GM21526 (cell line): ENCODE measurements at regions not wholly inside any gene's neighbourhood (a gene's known extent, or its start where the extent isn't known, plus 50 kb on each side); places are given as distances from the start of the nearest gene placed in this dataset.

Source experiments
- ATAC-seq: cut with Tn5 transposase; IDR thresholded peaks from one replicate; pipeline ENCODE4 v1.9.1; 2021; ENCODE audit warnings: moderate library complexity; ENCODE audit not compliant: unreplicated experiment, low FRiP score

GRCh38 chr9:108182950-108183381 lies 672.8 kb downstream of the ACTL7B start:
- ATAC-seq: peak; percentile 80

- ATAC-seq: no peak
Measured at GRCh38 chr9:108182270-108182669, 673.5 kb downstream of the ACTL7B start.

DNA sequence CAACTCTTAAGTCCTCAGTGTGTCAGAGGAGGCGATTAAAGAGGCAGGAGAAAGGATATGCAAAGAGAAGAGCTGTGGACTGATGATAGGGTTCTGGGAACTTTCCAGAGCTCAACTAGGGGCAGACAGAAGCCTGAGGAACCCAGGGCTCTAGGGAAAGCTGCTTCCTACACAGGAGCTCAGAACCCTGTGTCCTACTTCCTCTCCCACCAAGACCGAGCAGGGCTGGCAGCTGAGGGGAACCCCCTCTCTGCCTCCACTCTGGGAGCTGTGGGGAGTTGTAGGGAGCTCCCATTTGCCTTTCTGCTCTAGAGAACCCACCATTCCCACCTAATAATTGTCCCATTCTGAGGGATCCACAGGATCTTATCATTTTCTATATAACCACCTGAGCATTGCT lies 674.3 kb downstream of the ACTL7B start:
- no peak for ATAC-seq

DNA sequence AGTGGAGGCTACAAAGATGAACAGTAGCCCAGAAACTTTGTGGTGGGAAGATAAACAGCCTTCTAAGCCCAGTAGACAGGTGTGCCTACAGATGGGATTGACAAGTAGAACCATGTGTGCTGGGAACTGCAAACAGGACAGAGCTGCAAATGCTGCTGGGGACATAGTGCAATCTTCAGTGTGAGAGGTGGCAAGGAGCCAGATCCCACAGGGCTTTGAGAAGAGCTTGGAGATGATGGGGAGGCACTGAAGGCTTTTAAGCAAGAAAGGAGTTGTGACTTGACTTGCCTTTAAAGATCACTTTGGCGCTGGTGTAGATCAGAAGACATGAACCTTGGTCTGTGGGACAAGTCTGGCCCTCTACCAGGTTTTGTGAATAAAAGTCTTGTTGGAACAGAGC lies 675.2 kb downstream of the ACTL7B start:
- no peak for ATAC-seq

DNA sequence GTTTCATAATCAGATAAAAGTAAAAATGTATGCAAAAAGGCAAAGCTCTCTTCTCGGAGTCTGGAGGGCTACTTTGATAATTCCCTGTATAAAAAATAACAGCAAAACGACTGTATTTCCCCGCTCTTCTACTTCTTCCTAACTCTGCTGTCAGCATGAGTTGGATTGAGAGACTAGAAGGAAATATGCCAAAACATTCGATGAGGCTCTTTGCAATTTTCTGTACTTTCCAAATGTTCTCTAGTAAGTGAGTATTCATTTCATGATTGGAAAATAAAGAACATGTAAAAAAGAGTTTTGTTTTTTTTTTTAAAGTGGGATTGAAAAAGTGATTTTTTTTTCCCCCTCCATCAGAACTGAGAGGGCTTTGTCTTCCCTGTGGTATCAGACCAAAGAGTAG lies 677.5 kb downstream of the ACTL7B start:
- no peak for ATAC-seq

GRCh38 chr9:108168236-108168850 lies 678.8 kb upstream of the KLF4 start:
- ATAC-seq: no peak

DNA sequence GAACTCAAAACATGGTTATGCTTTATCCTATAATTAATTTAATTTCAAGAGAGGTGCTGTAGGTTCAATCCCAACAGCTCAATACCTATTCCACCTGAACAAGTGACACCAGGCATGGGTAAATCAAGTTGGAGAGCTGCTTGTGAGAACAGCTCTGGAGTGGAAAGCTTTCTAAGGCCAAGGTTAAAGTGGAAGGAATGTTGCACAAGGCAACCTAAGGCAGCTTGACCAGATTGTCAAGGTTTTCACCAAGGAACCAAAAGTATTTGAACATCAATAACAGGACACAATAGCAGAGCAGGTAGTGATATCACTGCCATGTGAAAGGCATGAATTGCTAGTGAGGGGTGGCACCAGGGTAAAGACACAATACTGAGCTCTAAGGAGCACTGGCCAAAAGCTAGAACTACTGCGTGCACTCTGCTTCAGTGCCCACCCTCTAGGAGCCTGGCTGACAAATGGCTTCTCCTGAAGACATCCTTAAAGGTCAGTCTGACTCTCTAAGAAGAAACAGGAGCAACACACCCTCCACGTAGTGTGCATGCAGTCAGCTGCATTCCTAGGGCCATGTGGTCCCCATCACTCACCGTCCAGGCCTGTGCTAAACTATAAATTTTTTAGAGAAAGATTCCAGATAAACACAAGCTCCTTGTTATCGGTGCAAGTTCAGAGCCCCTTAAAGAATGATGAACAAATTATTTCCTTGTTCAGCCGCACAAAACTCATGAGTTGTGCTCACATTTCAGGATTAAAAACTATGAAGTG lies 677.7 kb upstream of the KLF4 start:
- ATAC-seq: no peak

- no peak for ATAC-seq
Measured at GRCh38 chr9:108166519-108166918, 677.0 kb upstream of the KLF4 start.

- ATAC-seq: no peak
Measured at GRCh38 chr9:108163321-108164005, 673.9 kb upstream of the KLF4 start.

- ATAC-seq: no peak
Measured at GRCh38 chr9:108162664-108163063, 673.1 kb upstream of the KLF4 start.

DNA sequence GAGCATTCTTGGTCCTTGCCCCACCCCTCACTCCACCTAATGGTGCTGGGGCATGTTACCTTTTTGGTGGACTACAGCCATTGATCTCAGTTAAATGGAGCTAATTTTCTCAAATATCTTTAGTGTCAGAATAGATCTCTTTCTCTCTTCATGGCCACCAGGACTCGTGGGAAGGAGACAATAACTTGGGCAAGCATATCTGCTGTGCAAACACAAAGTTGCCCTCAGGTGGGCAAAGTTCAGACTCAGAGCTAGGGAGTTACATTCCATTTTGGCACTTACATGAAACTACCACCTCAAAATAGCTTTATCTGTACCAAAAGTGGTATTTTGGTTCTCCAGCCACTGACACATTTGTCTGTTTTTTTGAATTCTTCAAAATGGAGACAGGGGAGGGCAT lies 671.9 kb upstream of the KLF4 start:
- no peak for ATAC-seq

DNA sequence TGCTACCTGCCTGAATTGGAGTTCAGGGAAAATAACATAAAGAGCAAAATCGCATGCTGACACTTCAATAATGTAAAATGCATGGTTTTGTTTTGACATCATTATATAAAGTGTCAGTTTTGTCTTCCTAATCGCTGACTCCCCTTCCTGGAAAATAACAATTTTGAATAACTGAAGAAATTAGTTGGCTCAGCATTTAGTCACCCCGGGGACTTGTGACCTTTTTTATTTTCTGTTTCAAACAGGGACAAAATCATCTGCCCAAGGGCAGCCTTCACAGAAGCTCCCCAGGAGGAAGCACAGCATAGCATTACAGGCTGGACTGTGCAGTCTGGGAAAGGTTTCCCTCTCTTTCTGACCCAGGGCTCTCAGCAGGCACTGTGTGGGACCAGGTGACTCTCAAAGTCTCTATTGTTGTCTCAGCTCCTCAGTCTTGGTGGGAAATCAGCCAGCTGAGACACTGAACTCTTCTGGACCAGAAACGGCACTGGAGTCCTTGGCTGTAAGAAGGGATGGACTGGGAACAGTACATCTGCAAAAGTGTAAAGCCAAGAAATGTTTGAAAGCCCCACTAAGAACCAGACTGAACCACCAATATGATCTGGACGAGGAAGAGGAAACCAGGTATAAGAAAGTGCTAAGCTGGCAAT lies 671.3 kb upstream of the KLF4 start:
- no peak for ATAC-seq

DNA sequence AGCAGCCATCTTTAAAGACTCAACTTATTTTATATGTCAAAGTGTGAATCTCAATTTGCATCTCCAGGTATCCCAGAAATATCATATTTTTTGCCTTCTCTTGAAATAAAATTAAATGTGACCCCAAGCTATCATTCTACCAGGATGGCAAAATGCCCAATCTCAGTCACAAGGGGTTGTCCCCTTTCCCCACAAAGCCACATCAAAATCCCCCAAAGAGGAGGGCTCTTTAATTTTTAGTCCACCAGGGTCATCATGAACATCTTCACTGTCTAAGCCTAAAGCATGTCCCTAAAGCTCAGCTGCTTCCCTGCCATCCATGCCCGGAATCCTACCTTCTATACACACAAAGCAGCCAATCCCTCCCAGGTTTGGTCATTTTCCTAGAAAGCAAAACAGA lies 670.5 kb upstream of the KLF4 start:
- ATAC-seq: no peak

- no peak for ATAC-seq
Measured at GRCh38 chr9:108158236-108158995, 668.8 kb upstream of the KLF4 start.

GRCh38 chr9:108156270-108156998 lies 666.9 kb upstream of the KLF4 start:
- no peak for ATAC-seq

DNA sequence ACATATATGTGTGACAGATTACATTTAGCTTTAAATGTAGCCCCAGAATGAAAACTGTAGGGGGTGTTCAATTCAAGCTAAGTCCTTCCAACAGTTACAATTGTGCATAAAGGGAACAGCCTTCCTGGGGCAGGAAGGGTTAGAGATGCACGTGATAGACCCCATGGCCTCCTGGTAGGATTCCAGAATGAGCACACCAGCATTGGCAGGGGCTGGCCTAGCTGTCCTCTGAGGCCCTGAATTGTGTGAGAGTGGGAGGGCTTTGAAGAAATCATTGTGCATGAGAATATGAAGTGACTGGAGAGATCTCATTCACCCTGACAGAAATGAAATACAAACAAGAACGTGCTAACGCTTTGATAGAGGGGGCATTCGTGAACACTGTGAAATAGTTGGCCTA lies 663.8 kb upstream of the KLF4 start:
- ATAC-seq: no peak

DNA sequence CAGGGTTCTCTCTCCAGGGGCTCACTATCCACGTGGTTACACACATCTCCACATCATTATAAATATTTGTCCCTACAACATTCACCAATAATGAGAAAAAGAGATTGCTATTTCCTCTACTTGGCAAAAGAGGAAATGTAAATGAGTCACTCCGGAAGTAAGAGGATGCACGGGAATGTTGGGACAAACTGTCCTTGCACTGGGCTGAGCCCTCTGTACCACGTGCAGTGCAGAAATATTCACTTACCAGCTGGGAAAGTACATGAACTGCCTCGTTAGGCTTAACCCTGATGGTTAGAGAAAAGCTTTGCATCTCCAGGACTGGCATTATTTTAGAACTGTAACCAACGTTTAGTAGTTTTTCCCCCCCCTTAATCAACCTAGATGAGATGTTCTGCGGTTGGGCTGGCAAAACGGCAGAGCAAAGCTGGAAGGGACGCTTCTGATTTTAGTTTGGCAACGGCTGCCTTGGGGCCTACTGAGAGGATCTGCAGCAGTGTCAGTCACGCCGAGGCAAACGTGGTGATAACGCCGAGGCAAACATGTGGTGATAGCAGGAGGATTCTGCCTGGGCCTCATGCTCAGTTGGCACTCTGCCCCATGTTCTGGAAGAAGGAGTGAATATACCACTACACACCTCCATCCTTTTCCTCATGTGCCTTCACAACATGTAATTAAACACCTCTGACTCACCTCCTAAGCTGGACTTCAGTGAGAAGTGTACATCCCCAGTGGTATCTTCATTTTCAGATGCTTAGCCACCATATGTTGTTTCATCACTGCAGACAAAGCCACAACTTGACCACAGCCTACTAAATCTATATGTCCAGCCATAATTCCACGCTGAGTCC lies 661.4 kb upstream of the KLF4 start:
- no peak for ATAC-seq

DNA sequence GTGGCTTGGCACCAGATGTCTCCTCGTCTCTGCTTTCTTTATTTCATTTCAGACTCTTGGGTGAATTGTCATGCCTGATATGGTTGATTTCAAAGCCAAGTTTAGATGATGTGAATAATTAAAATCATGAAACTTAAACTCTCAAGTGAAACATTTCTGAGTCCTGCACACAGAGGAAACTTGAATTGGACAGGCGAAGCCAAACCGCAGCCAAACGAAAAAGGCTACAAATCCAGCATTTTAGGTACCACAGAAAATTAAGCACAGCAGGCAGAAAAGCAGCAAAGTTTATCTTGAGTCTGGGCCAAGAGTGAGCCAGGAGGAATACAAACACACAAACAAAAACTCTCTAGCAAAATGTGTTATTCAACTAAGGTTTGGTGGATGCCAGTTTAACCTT lies 659.8 kb upstream of the KLF4 start:
- ATAC-seq: no peak
